H9 (cell line): ENCODE measurements at regions not wholly inside any gene's neighbourhood (a gene's known extent, or its start where the extent isn't known, plus 50 kb on each side); places are given as distances from the start of the nearest gene placed in this dataset.

Experiments used
- DNase-seq: peaks from one replicate; pipeline ENCODE4 v3.0.0-alpha.2; 2017
- H2AFZ ChIP-seq: one replicate; pipeline ENCODE4 v1.6.1; 2013; ENCODE audit warnings: mild to moderate bottlenecking, low read length, control low read depth, moderate library complexity
- H2AK5ac ChIP-seq: 2 replicates; pipeline ENCODE4 v1.6.1; 2013; ENCODE audit warnings: low read length, control low read depth, mixed read lengths; ENCODE audit not compliant: insufficient read length
- H2BK120ac ChIP-seq: one replicate; pipeline ENCODE4 v1.6.1; 2013; ENCODE audit warnings: low read depth, mild to moderate bottlenecking, low read length, control low read depth, inconsistent platforms; ENCODE audit not compliant: poor library complexity, severe bottlenecking
- H2BK12ac ChIP-seq: 2 replicates; pipeline ENCODE4 v1.6.1; 2013; ENCODE audit warnings: low read length, control low read depth, mixed read lengths, low read depth; ENCODE audit not compliant: insufficient read length
- H2BK15ac ChIP-seq: 2 replicates; pipeline ENCODE4 v1.6.1; 2013; ENCODE audit warnings: low read depth, low read length, control low read depth
- H2BK20ac ChIP-seq: one replicate; pipeline ENCODE4 v1.6.1; 2013; ENCODE audit warnings: low read depth, mild to moderate bottlenecking, low read length, control low read depth, inconsistent platforms; ENCODE audit not compliant: poor library complexity, severe bottlenecking
- H2BK5ac ChIP-seq: 2 replicates; pipeline ENCODE4 v1.6.1; 2013; ENCODE audit warnings: low read length, control low read depth, mixed read lengths; ENCODE audit not compliant: insufficient read length
- H3K14ac ChIP-seq: 2 replicates; pipeline ENCODE4 v1.6.1; 2013; ENCODE audit warnings: low read length, control low read depth; ENCODE audit not compliant: insufficient read depth
- H3K18ac ChIP-seq: 2 replicates; pipeline ENCODE4 v1.6.1; 2013; ENCODE audit warnings: low read depth, mild to moderate bottlenecking, mixed read lengths, low read length, control low read depth; ENCODE audit not compliant: insufficient read length
- H3K23ac ChIP-seq: 2 replicates; pipeline ENCODE4 v1.6.1; 2013; ENCODE audit warnings: low read length, control low read depth, mixed read lengths, low read depth; ENCODE audit not compliant: insufficient read length
- H3K23me2 ChIP-seq: 2 replicates; pipeline ENCODE4 v1.6.1; 2013; ENCODE audit warnings: low read depth, mild to moderate bottlenecking, mixed read lengths, low read length, control low read depth; ENCODE audit not compliant: insufficient read length, poor library complexity, severe bottlenecking
- H3K27ac ChIP-seq: 2 replicates; pipeline ENCODE4 v1.5.1; 2013; ENCODE audit warnings: low read length, control low read depth, mixed read lengths, low read depth; ENCODE audit not compliant: insufficient read length
- H3K27me3 ChIP-seq: 2 replicates; pipeline ENCODE4 v1.6.1; 2013; ENCODE audit warnings: low read length, control low read depth, inconsistent platforms; ENCODE audit not compliant: insufficient read depth
- H3K4ac ChIP-seq: 2 replicates; pipeline ENCODE4 v1.6.1; 2013; ENCODE audit warnings: low read depth, mild to moderate bottlenecking, control low read depth, inconsistent platforms, low read length, moderate library complexity
- H3K4me1 ChIP-seq: 2 replicates; pipeline ENCODE4 v1.6.1; 2013; ENCODE audit warnings: low read length, control low read depth, inconsistent platforms; ENCODE audit not compliant: insufficient read depth
- H3K4me2 ChIP-seq: 2 replicates; pipeline ENCODE4 v1.6.1; 2013; ENCODE audit warnings: low read length, control low read depth, mixed read lengths; ENCODE audit not compliant: insufficient read length, insufficient read depth
- H3K56ac ChIP-seq: 2 replicates; pipeline ENCODE4 v1.6.1; 2013; ENCODE audit warnings: low read depth, mild to moderate bottlenecking, mixed read lengths, low read length, control low read depth; ENCODE audit not compliant: insufficient read length
- H3K79me1 ChIP-seq: 2 replicates; pipeline ENCODE4 v1.6.1; 2013; ENCODE audit warnings: low read depth, mild to moderate bottlenecking, moderate library complexity, low read length, control low read depth, inconsistent platforms; ENCODE audit not compliant: insufficient read depth, poor library complexity, severe bottlenecking
- H3K79me2 ChIP-seq: 2 replicates; pipeline ENCODE4 v1.6.1; 2013; ENCODE audit warnings: low read length, control low read depth, inconsistent platforms; ENCODE audit not compliant: insufficient read depth
- H3K9ac ChIP-seq: 2 replicates; pipeline ENCODE4 v1.6.1; 2013; ENCODE audit warnings: low read length, control low read depth, mixed read lengths; ENCODE audit not compliant: insufficient read length; ENCODE audit errors: extremely low read depth
- H3K9me3 ChIP-seq: one replicate; pipeline ENCODE4 v1.6.1; 2013; ENCODE audit warnings: low read depth, low read length, inconsistent platforms; ENCODE audit not compliant: control insufficient read depth
- H3T11ph ChIP-seq: one replicate; pipeline ENCODE4 v1.6.1; 2013; ENCODE audit warnings: mild to moderate bottlenecking, low read length, control low read depth, inconsistent platforms
- H4K20me1 ChIP-seq: one replicate; pipeline ENCODE4 v1.6.1; 2013; ENCODE audit not compliant: control insufficient read depth, insufficient read length, insufficient read depth
- H4K5ac ChIP-seq: 2 replicates; pipeline ENCODE4 v1.6.1; 2013; ENCODE audit warnings: low read depth, mild to moderate bottlenecking, mixed read lengths, low read length, control low read depth; ENCODE audit not compliant: insufficient read length
- H4K8ac ChIP-seq: replicated peaks from 2 replicates; pipeline ENCODE4 v1.6.1; 2013; ENCODE audit warnings: low read length, control low read depth, mixed read lengths, low read depth; ENCODE audit not compliant: insufficient read length
- H4K91ac ChIP-seq: 2 replicates; pipeline ENCODE4 v1.6.1; 2013; ENCODE audit warnings: low read depth, mild to moderate bottlenecking, moderate library complexity, mixed read lengths, low read length, control low read depth; ENCODE audit not compliant: insufficient read length
- H3K27ac Mint-ChIP-seq, 3 experiments: 2 replicates in 2 of 3; 3 replicates in 1 of 3; pipeline ENCODE4 v1.8.0; 2020 to 2021; ENCODE audit warnings: mixed read lengths in 3 of 3, mild to moderate bottlenecking in 1 of 3, moderate library complexity in 1 of 3
- H3K27me3 Mint-ChIP-seq: 2 replicates; pipeline ENCODE4 v1.8.0; 2021; ENCODE audit warnings: low read depth, mild to moderate bottlenecking, moderate library complexity, mixed read lengths
- H3K36me3 Mint-ChIP-seq, 3 experiments: 2 replicates in 2 of 3; 3 replicates in 1 of 3; pipeline ENCODE4 v1.8.0; 2020 to 2021; ENCODE audit warnings: low read depth in 3 of 3, mixed read lengths in 3 of 3; ENCODE audit not compliant: insufficient read depth in 1 of 3
- H3K4me1 Mint-ChIP-seq, 2 experiments: 2 replicates each; pipeline ENCODE4 v1.8.0; 2020; ENCODE audit warnings: mixed read lengths in 2 of 2
- H3K4me3 Mint-ChIP-seq, 2 experiments: 2 replicates in 1 of 2; 3 replicates in 1 of 2; pipeline ENCODE4 v1.8.0; 2020 to 2021; ENCODE audit warnings: mild to moderate bottlenecking in 2 of 2, mixed read lengths in 2 of 2, moderate library complexity in 1 of 2
- H3K9me3 Mint-ChIP-seq, 2 experiments: 2 replicates in 1 of 2; 3 replicates in 1 of 2; pipeline ENCODE4 v1.8.0; 2020; ENCODE audit warnings: mild to moderate bottlenecking in 2 of 2, mixed read lengths in 2 of 2, moderate library complexity in 1 of 2
- CTCF ChIP-seq: fragments of 200-600 bp; sonication (generic); conservative IDR thresholded peaks from 3 replicates; pipeline ENCODE4 v1.8.0; 2021; ENCODE audit warnings: antibody characterized with exemption, mild to moderate bottlenecking
- WGBS: extraction: QIAGEN DNeasy Blood & Tissue Kit; methylation state at CpG from one replicate; pipeline ENCODE4 v1.1.7; 2013; ENCODE audit warnings: missing lambda C conversion rate, low lambda C conversion rate, mixed read lengths; ENCODE audit not compliant: insufficient read length; ENCODE audit errors: extremely low coverage; 5-methylcytosine and 5-hydroxymethylcytosine counted together

- no peaks in the 10 kb centered on the region for H3K79me2 ChIP-seq
- H3K27ac ChIP-seq = no peak overlapping the region
- no peak overlapping the region for H2BK20ac ChIP-seq
- no peaks in the 10 kb centered on the region for H3K23me2 ChIP-seq
- H3K14ac ChIP-seq = no peak overlapping the region
- no peaks in the 10 kb centered on the region for H4K20me1 ChIP-seq
- no peaks in the 10 kb centered on the region for H3K79me1 ChIP-seq
- no peak overlapping the region for H3K4me2 ChIP-seq
- no peaks in the 10 kb centered on the region for H3K27me3 Mint-ChIP-seq
- no peak for TF ChIP-seq CTCF
- H3K9ac ChIP-seq = no peak overlapping the region
- no peak overlapping the region for H3K18ac ChIP-seq
- H3K23ac ChIP-seq = no peak overlapping the region
- no peak overlapping the region for H3K27ac Mint-ChIP-seq
- WGBS = no CpG with 5 or more reads among the region's 6 CpGs
- no peak overlapping the region for H2AK5ac ChIP-seq
- H2BK15ac ChIP-seq = no peak overlapping the region
- H3K4me1 Mint-ChIP-seq = peaks cover 55 to 64% of the 10 kb centered on the region in 2 experiments
- no peak for DNase-seq
- H3K4me1 ChIP-seq = peaks cover 16% of the 10 kb centered on the region; the same call in 1 of the 2 replicates
- no peak overlapping the region for H2AFZ ChIP-seq
- H2BK5ac ChIP-seq = no peak overlapping the region
- no peak overlapping the region for H2BK12ac ChIP-seq
- no peak overlapping the region for H4K91ac ChIP-seq
- no peak overlapping the region for H4K5ac ChIP-seq
- H3K36me3 Mint-ChIP-seq = peaks cover 0 to 1% (median 0%) of the 10 kb centered on the region in 3 experiments; a peak in 1 of 7 replicates
- H3K9me3 ChIP-seq = no peaks in the 10 kb centered on the region
- no peaks in the 10 kb centered on the region for H3K27me3 ChIP-seq
- H2BK120ac ChIP-seq = no peak overlapping the region
- H3T11ph ChIP-seq = no peak overlapping the region
- no peak overlapping the region for H3K4me3 Mint-ChIP-seq
- H4K8ac ChIP-seq = no peak overlapping the region
- no peak overlapping the region for H3K56ac ChIP-seq
- no peak overlapping the region for H3K4ac ChIP-seq
- no peaks in the 10 kb centered on the region for H3K9me3 Mint-ChIP-seq
Measured at GRCh38 chr2:207412787-207413310, 116.9 kb upstream of the CREB1 start.
